Gastroesophageal sphincter (tissue), 4 donors: ENCODE measurements at regions not wholly inside any gene's neighbourhood (a gene's known extent, or its start where the extent isn't known, plus 50 kb on each side); places are given as distances from the start of the nearest gene placed in this dataset.

Source experiments
- ATAC-seq: fragments of 150-250 bp; one replicate; pipeline ENCODE4 v1.9.1; 2016; ENCODE audit warnings: mild to moderate bottlenecking, moderate library complexity
- H3K27ac ChIP-seq, 4 donors: fragments of 200-600 bp; sonication (generic) in 3 of 4; 1 replicate in 3 of 4; 2 replicates in 1 of 4; pipeline ENCODE4 v1.5.1; 2016 to 2019
- H3K27me3 ChIP-seq: fragments of 200-600 bp; sonication (generic); one replicate; pipeline ENCODE4 v1.5.1; 2019
- H3K36me3 ChIP-seq, 2 donors: fragments of 200-600 bp; sonication (generic); one replicate each; pipeline ENCODE4 v1.5.1; 2019; ENCODE audit warnings: control low read depth in 1 of 2
- H3K4me1 ChIP-seq, 3 donors: fragments of 200-600 bp; sonication (generic); 1 replicate in 2 of 3; 2 replicates in 1 of 3; pipeline ENCODE4 v1.5.1; 2016 to 2019; ENCODE audit warnings: control low read depth in 2 of 3
- H3K4me3 ChIP-seq, 2 donors: fragments of 200-600 bp; sonication (generic); one replicate each; pipeline ENCODE4 v1.5.1; 2019; ENCODE audit warnings: mild to moderate bottlenecking in 1 of 2, moderate library complexity in 1 of 2
- H3K9me3 ChIP-seq, 3 donors: fragments of 200-600 bp; sonication (generic); one replicate each; pipeline ENCODE4 v1.5.1; 2017 to 2019; ENCODE audit warnings: control low read depth in 2 of 3
- EP300 ChIP-seq: sonication (generic); formaldehyde crosslinking; IDR thresholded peaks from one replicate; pipeline ENCODE4 v1.6.1; 2017; ENCODE audit warnings: antibody characterized with exemption, mild to moderate bottlenecking
- POLR2A ChIP-seq, 2 donors: fragments of 450-650 bp; IDR thresholded peaks; one replicate each; pipeline ENCODE4 v1.6.1; 2017; ENCODE audit warnings: antibody characterized with exemption in 2 of 2, mild to moderate bottlenecking in 2 of 2, moderate library complexity in 1 of 2
- POLR2AphosphoS5 ChIP-seq: sonication (generic); formaldehyde crosslinking; IDR thresholded peaks from one replicate; pipeline ENCODE4 v1.6.1; 2017; ENCODE audit warnings: antibody characterized with exemption
- WGBS, 2 donors: methylation state at CpG; one replicate each; pipeline ENCODE4 v1.1.5; 2018; ENCODE audit warnings: low coverage in 1 of 2; 5-methylcytosine and 5-hydroxymethylcytosine counted together
- TF ChIP-seq, protein P1 (sequence below), 4 experiments: fragments of 200-600 bp in 2 of 4; fragments of 450-650 bp in 2 of 4; sonication (generic) in 1 of 4; IDR thresholded peaks; one replicate each; pipeline ENCODE4 v1.5.1; 2017 to 2019; ENCODE audit warnings: antibody characterized with exemption in 4 of 4, mild to moderate bottlenecking in 2 of 4, moderate library complexity in 2 of 4

DNA sequence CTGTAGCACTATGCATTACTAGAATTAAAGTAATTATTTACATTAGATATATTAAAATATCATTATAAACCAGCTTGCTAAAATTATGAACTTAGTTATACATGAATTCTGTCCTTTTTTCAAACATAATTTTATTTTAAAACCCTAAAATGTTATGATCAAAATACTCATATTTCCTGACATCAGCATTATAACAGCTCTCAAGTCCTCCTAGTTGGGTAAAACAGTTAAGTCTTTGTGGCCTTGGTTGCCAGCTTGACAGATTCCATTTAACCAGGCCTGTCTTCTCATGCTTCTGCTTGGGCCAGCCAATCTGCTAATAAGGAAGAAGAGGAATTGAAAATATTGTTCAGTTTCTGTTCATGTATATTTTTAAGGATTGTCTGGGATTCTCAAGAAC, 147.9 kb upstream of the SLC35B3 start:
- no peaks in the 10 kb centered on the region for H3K4me1 ChIP-seq
- no peak overlapping the region for H3K4me3 ChIP-seq
- H3K36me3 ChIP-seq: no peaks in the 10 kb centered on the region
- TF ChIP-seq, protein P1, sequence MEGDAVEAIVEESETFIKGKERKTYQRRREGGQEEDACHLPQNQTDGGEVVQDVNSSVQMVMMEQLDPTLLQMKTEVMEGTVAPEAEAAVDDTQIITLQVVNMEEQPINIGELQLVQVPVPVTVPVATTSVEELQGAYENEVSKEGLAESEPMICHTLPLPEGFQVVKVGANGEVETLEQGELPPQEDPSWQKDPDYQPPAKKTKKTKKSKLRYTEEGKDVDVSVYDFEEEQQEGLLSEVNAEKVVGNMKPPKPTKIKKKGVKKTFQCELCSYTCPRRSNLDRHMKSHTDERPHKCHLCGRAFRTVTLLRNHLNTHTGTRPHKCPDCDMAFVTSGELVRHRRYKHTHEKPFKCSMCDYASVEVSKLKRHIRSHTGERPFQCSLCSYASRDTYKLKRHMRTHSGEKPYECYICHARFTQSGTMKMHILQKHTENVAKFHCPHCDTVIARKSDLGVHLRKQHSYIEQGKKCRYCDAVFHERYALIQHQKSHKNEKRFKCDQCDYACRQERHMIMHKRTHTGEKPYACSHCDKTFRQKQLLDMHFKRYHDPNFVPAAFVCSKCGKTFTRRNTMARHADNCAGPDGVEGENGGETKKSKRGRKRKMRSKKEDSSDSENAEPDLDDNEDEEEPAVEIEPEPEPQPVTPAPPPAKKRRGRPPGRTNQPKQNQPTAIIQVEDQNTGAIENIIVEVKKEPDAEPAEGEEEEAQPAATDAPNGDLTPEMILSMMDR (IDR thresholded peaks at IDR 0.05): no peak
- TF ChIP-seq EP300 (no peak), POLR2A (IDR thresholded peaks at IDR 0.05) (no peak), POLR2AphosphoS5 (no peak)
- no peaks in the 10 kb centered on the region for H3K27me3 ChIP-seq
- H3K27ac ChIP-seq: no peak overlapping the region
- peaks cover 0 to 8% (median 0%) of the 10 kb centered on the region in 3 donors for H3K9me3 ChIP-seq
- ATAC-seq: no peak

DNA sequence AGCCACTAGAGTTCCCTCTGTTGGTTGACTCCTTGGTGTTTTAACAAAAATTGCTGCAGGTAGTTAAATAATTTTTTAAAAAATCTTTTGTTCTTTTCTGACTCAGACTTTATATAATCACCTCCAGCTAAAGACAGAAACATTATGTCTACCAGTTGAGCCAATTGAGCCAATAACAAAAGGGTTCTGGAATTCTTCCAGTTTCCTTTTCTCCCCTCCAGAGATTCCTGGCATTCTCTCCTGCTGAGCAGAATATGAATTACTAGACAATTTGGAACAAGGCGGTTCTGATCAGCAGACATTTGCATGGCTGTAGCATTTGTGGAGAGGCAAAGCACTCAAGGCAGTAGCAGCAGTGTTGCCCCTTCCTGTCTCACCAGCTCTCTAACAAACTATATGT, 144.0 kb upstream of the SLC35B3 start:
- Histone ChIP-seq H3K4me1 (no peaks in the 10 kb centered on the region), H3K27ac (no peak overlapping the region), H3K27me3 (no peaks in the 10 kb centered on the region), H3K9me3 (no peaks in the 10 kb centered on the region), H3K36me3 (no peaks in the 10 kb centered on the region), H3K4me3 (no peak overlapping the region)
- TF ChIP-seq POLR2A (IDR thresholded peaks at IDR 0.05): no peak
- TF ChIP-seq, protein P1 (IDR thresholded peaks at IDR 0.05): no peak
- no peak for TF ChIP-seq POLR2AphosphoS5
- TF ChIP-seq EP300: no peak
- WGBS, 2 donors: 38 to 50% methylated on average over 1 of the region's 1 CpG
- no peak for ATAC-seq

DNA sequence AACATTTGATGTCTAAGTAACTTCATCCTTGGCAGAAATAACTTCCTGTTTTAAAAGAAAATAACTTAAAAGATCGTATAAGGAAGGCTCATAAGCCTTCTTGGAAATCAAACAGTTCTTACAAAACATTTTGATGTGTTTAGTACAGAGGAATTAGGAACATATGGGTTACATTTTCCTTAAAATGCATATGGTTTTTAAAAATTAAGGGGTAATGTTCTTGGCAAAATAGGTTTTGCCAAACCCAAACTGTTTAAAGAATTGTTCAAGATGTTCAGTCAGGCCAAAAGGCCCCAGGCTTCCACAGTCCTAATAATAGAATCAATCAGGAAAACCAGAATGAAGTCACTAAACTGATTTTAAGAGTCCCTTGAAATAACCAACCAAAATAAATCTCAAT, 142.7 kb upstream of the SLC35B3 start:
- Histone ChIP-seq H3K4me1 (no peaks in the 10 kb centered on the region), H3K27me3 (no peaks in the 10 kb centered on the region), H3K27ac (no peak overlapping the region), H3K9me3 (no peaks in the 10 kb centered on the region), H3K36me3 (no peaks in the 10 kb centered on the region), H3K4me3 (no peak overlapping the region)
- no peak for TF ChIP-seq POLR2AphosphoS5
- TF ChIP-seq POLR2A (IDR thresholded peaks at IDR 0.05): no peak
- TF ChIP-seq, protein P1 (IDR thresholded peaks at IDR 0.05): no peak
- TF ChIP-seq EP300: no peak
- no peak for ATAC-seq
- WGBS, 2 donors: 13 to 27% methylated on average over 1 of the region's 1 CpG

DNA sequence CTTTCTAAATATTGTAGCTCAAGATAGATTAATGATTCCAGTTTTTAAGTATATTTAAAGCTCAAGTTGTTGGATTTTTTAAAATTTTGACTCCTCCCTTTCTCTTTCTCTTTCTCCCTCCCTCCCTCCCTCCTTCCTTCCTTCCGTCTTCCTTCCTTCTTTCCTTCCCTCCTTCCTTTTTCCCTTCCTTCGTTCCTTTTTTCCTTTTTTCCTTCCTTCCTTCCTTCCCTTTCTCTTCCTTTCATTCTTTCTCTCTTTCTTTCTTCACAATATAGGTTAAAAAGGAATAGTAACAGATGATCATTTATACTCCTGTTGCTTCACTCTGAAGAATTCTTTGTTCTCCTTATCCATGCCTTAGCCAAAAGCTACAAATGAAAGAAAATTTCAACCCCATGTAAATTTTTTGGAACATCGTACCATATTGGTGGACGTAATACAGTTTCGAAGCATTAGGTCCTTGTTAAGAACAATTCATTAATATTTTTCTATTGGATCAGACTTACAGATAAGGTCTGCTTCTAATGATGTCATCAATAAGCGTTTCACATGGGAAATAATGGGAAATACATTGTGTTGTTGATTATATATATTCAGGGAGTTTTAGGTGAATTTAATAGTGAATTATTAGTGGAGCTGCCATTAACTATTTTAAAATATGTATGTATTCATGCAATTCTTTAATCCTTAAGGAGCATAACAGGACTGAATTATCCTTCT, 139.6 kb upstream of the SLC35B3 start:
- ATAC-seq: no peak
- Histone ChIP-seq H3K27ac (no peak overlapping the region), H3K9me3 (no peaks in the 10 kb centered on the region), H3K27me3 (no peaks in the 10 kb centered on the region), H3K4me3 (no peak overlapping the region), H3K36me3 (no peaks in the 10 kb centered on the region), H3K4me1 (no peaks in the 10 kb centered on the region)
- WGBS, 2 donors: 89 to 91% methylated on average over 6 of the region's 6 CpGs
- TF ChIP-seq EP300 (no peak), POLR2AphosphoS5 (no peak), POLR2A (IDR thresholded peaks at IDR 0.05) (no peak)
- TF ChIP-seq, protein P1 (IDR thresholded peaks at IDR 0.05): no peak

DNA sequence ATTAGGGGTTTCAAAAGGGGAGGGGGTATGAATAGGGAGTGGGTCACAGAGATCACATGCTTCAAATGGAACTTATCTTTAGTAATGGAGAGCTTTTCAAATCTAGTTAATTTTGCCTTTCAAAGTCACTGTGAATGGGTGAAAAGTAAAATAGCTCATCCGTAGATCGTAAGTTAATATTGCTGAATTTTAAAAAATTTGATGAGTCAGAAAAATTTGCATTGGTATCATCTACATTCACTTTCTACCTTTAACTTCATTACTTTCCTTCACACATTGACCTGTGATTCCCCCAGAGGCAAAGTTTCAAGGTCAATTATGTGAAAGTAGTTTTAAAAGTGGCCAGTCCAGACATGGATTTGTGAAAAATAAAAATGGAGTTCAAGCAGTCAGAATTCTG, 139.0 kb upstream of the SLC35B3 start:
- Histone ChIP-seq H3K9me3 (no peaks in the 10 kb centered on the region), H3K4me3 (no peak overlapping the region), H3K4me1 (no peaks in the 10 kb centered on the region), H3K36me3 (no peaks in the 10 kb centered on the region), H3K27me3 (no peaks in the 10 kb centered on the region), H3K27ac (no peak overlapping the region)
- TF ChIP-seq POLR2A (IDR thresholded peaks at IDR 0.05): no peak
- TF ChIP-seq EP300: no peak
- TF ChIP-seq, protein P1 (IDR thresholded peaks at IDR 0.05): no peak
- no peak for TF ChIP-seq POLR2AphosphoS5
- no peak for ATAC-seq
- 94 to 100% methylated on average over 2 of the region's 2 CpGs for WGBS, 2 donors
